H1 (cell line): ENCODE measurements at regions not wholly inside any gene's neighbourhood (a gene's known extent, or its start where the extent isn't known, plus 50 kb on each side); places are given as distances from the start of the nearest gene placed in this dataset.

Experiments
- CTCF ChIA-PET: fragments of 300-600 bp; sonication (Branson Sonifier 250); formaldehyde crosslinking; loops from one replicate; lab custom pipeline; 2021; ENCODE audit not compliant: partially characterized antibody; lab: Charles Lee
- POLR2A ChIA-PET: fragments of 300-600 bp; sonication (Branson Sonifier 250); formaldehyde crosslinking; loops from one replicate; lab custom pipeline; 2021; ENCODE audit warnings: inconsistent platforms; ENCODE audit not compliant: partially characterized antibody; lab: Charles Lee
- DNase-seq, 2 experiments: peaks; one replicate each; pipeline versions ENCODE4 v3.0.0 to v3.0.0-alpha.2; 2010 to 2022; ENCODE audit warnings: low spot score in 2 of 2, low read depth in 1 of 2, mixed read lengths in 1 of 2
- FAIRE-seq: peaks from 2 replicates; lab custom pipeline; 2011; peaks lifted over from hg19 to GRCh38; lab: Jason Lieb, UNC
- H2AFZ ChIP-seq: 2 replicates; pipeline ENCODE4 v1.8.1; 2012; ENCODE audit warnings: low read length, inconsistent platforms
- H2AK5ac ChIP-seq: 2 replicates; pipeline ENCODE4 v1.6.1; 2013; ENCODE audit warnings: low read depth, low read length
- H2BK120ac ChIP-seq: replicated peaks from 2 replicates; pipeline ENCODE3; 2013; ENCODE audit warnings: low read depth, low read length, inconsistent platforms
- H2BK12ac ChIP-seq: 2 replicates; pipeline ENCODE4 v1.6.1; 2013; ENCODE audit warnings: low read depth, low read length
- H2BK15ac ChIP-seq: 2 replicates; pipeline ENCODE4 v1.6.1; 2013; ENCODE audit warnings: low read length
- H2BK20ac ChIP-seq: 2 replicates; pipeline ENCODE4 v1.6.1; 2013; ENCODE audit warnings: low read length
- H2BK5ac ChIP-seq: 2 replicates; pipeline ENCODE4 v1.6.1; 2013; ENCODE audit warnings: low read depth, low read length
- H3K14ac ChIP-seq: 2 replicates; pipeline ENCODE4 v1.6.1; 2013; ENCODE audit warnings: inconsistent platforms; ENCODE audit not compliant: insufficient read length
- H3K18ac ChIP-seq: 2 replicates; pipeline ENCODE4 v1.6.1; 2013; ENCODE audit warnings: low read length; ENCODE audit errors: extremely low read depth
- H3K23ac ChIP-seq: 2 replicates; pipeline ENCODE4 v1.6.1; 2013; ENCODE audit warnings: inconsistent platforms; ENCODE audit not compliant: insufficient read length
- H3K23me2 ChIP-seq: 2 replicates; pipeline ENCODE4 v1.6.1; 2013; ENCODE audit warnings: low read depth, low read length
- H3K27ac ChIP-seq: 2 replicates; pipeline ENCODE4 v1.6.1; 2011; ENCODE audit warnings: low read depth, low read length, inconsistent platforms
- H3K27me3 ChIP-seq, 4 experiments: replicated peaks in 1 of 4; 1 replicate in 1 of 4; 2 replicates in 3 of 4; pipeline versions ENCODE4 v1.6.1 to v1.8.1; 2011 to 2013; ENCODE audit warnings: low read length in 3 of 4, mild to moderate bottlenecking in 3 of 4, inconsistent platforms in 2 of 4, mixed read lengths in 2 of 4, moderate library complexity in 1 of 4; ENCODE audit not compliant: control insufficient read depth in 3 of 4, insufficient read depth in 3 of 4; ENCODE audit errors: extremely low read depth in 1 of 4
- H3K36me3 ChIP-seq, 4 experiments: 2 replicates each; pipeline versions ENCODE4 v1.6.1 to v1.8.1; 2011 to 2013; ENCODE audit warnings: mild to moderate bottlenecking in 4 of 4, low read length in 3 of 4, moderate library complexity in 2 of 4, control low read depth in 1 of 4, inconsistent platforms in 1 of 4; ENCODE audit not compliant: insufficient read depth in 4 of 4, control insufficient read depth in 2 of 4
- H3K4ac ChIP-seq: replicated peaks from 2 replicates; pipeline ENCODE3; 2013; ENCODE audit warnings: low read length, low read depth, mixed read lengths, inconsistent platforms; ENCODE audit not compliant: insufficient read length
- H3K4me1 ChIP-seq, 4 experiments: replicated peaks in 1 of 4; 1 replicate in 1 of 4; 2 replicates in 3 of 4; pipeline versions ENCODE4 v1.6.1 to v1.8.1; 2011 to 2013; ENCODE audit warnings: low read length in 3 of 4, inconsistent platforms in 2 of 4, mixed read lengths in 1 of 4; ENCODE audit not compliant: insufficient read depth in 4 of 4, control insufficient read depth in 3 of 4
- H3K4me2 ChIP-seq, 2 experiments: 2 replicates each; pipeline versions ENCODE4 v1.6.1 to v1.8.1; 2011 to 2013; ENCODE audit warnings: low read depth in 2 of 2, low read length in 2 of 2, control low read depth in 1 of 2, inconsistent platforms in 1 of 2, mild to moderate bottlenecking in 1 of 2; ENCODE audit not compliant: insufficient read depth in 1 of 2
- H3K4me3 ChIP-seq, 4 experiments: fragments of 200-600, 300-600 bp in 1 of 4; sonication (generic), shearing (Covaris generic), sonication (Bioruptor Twin) in 1 of 4; 2 replicates each; pipeline versions ENCODE4 v1.5.1 to v1.8.1; 2011 to 2016; ENCODE audit warnings: low read length in 4 of 4, low read depth in 3 of 4, control low read depth in 2 of 4, inconsistent platforms in 2 of 4, mild to moderate bottlenecking in 2 of 4, mixed read lengths in 1 of 4, moderate library complexity in 1 of 4; ENCODE audit not compliant: insufficient read depth in 2 of 4; ENCODE audit errors: extremely low read depth in 1 of 4
- H3K56ac ChIP-seq: replicated peaks from 2 replicates; pipeline ENCODE3; 2013; ENCODE audit warnings: low read depth, mild to moderate bottlenecking, mixed read lengths, low read length, inconsistent platforms; ENCODE audit not compliant: insufficient read length
- H3K79me1 ChIP-seq: 2 replicates; pipeline ENCODE4 v1.6.1; 2013; ENCODE audit warnings: low read depth, low read length, control low read depth
- H3K79me2 ChIP-seq, 2 experiments: 2 replicates each; pipeline versions ENCODE4 v1.6.1 to v1.8.1; 2012 to 2013; ENCODE audit warnings: low read length in 2 of 2, mild to moderate bottlenecking in 2 of 2, inconsistent platforms in 1 of 2; ENCODE audit not compliant: insufficient read depth in 2 of 2, control insufficient read depth in 1 of 2
- H3K9ac ChIP-seq, 4 experiments: replicated peaks in 1 of 4; 1 replicate in 1 of 4; 2 replicates in 3 of 4; pipeline versions ENCODE4 v1.6.1 to v1.8.1; 2011 to 2013; ENCODE audit warnings: low read depth in 3 of 4, low read length in 3 of 4, control low read depth in 2 of 4, mild to moderate bottlenecking in 2 of 4, moderate library complexity in 2 of 4, inconsistent platforms in 1 of 4; ENCODE audit errors: extremely low read depth in 1 of 4
- H3K9me3 ChIP-seq, 2 experiments: 2 replicates each; pipeline versions ENCODE4 v1.6.1 to v1.8.1; 2012 to 2013; ENCODE audit warnings: mild to moderate bottlenecking in 2 of 2, moderate library complexity in 2 of 2, control low read depth in 1 of 2, inconsistent platforms in 1 of 2, low read depth in 1 of 2, low read length in 1 of 2, mixed read lengths in 1 of 2; ENCODE audit not compliant: insufficient read depth in 2 of 2
- H4K20me1 ChIP-seq, 2 experiments: replicated peaks in 1 of 2; 2 replicates each; pipeline versions ENCODE3 to v1.8.1; 2011 to 2013; ENCODE audit warnings: inconsistent platforms in 2 of 2, low read length in 2 of 2, mild to moderate bottlenecking in 1 of 2; ENCODE audit not compliant: insufficient read depth in 2 of 2, control insufficient read depth in 1 of 2
- H4K5ac ChIP-seq: 2 replicates; pipeline ENCODE4 v1.6.1; 2013; ENCODE audit warnings: low read length, low read depth, mixed read lengths, inconsistent platforms; ENCODE audit not compliant: insufficient read length
- H4K8ac ChIP-seq: 2 replicates; pipeline ENCODE4 v1.8.0; 2013; ENCODE audit warnings: mild to moderate bottlenecking, moderate library complexity, low read length, inconsistent platforms; ENCODE audit not compliant: insufficient read depth; ENCODE audit errors: extremely low read depth
- H4K91ac ChIP-seq: replicated peaks from 2 replicates; pipeline ENCODE3; 2013; ENCODE audit warnings: low read length, mixed read lengths, inconsistent platforms; ENCODE audit not compliant: insufficient read length
- CBX5 ChIP-seq: fragments of 300-800, 300-1000 bp; sonication (generic); IDR thresholded peaks from 2 replicates; pipeline ENCODE4 v1.7.1; 2016; ENCODE audit warnings: antibody characterized with exemption, low read length, low read depth
- CBX8 ChIP-seq: fragments of 300-800, 300-1000 bp; sonication (generic); IDR thresholded peaks from 2 replicates; pipeline ENCODE4 v1.7.1; 2016; ENCODE audit warnings: low read depth, low read length, borderline replicate concordance
- CEBPB ChIP-seq: IDR thresholded peaks from 2 replicates; pipeline ENCODE4 v1.6.1; 2012; ENCODE audit warnings: low read depth, low read length
- MAFK ChIP-seq: IDR thresholded peaks from 2 replicates; pipeline ENCODE4 v1.6.1; 2012; ENCODE audit warnings: low read depth, mild to moderate bottlenecking, improper control_type of control experiment, low read length
- MAX ChIP-seq: IDR thresholded peaks from 2 replicates; pipeline ENCODE4 v1.6.1; 2012; ENCODE audit warnings: inconsistent platforms
- SIRT6 ChIP-seq: IDR thresholded peaks from one replicate; pipeline ENCODE4 v1.7.1; 2012; ENCODE audit warnings: low read length, inconsistent platforms
- SUZ12 ChIP-seq: fragments of 200-600 bp; sonication (generic); IDR thresholded peaks from 2 replicates; pipeline ENCODE4 v1.6.1; 2012; ENCODE audit warnings: mild to moderate bottlenecking, inconsistent platforms, low read length, moderate library complexity, mixed read lengths
- WGBS, 2 experiments: shearing (Covaris generic) in 1 of 2; methylation state at CpG; one replicate each; pipeline versions ENCODE4 v1.1.6 to v1.1.7; 2013 to 2015; ENCODE audit warnings: low lambda C conversion rate in 2 of 2, mixed read lengths in 2 of 2, inconsistent platforms in 1 of 2, low coverage in 1 of 2, missing lambda C conversion rate in 1 of 2; ENCODE audit not compliant: insufficient replicate concordance in 2 of 2, insufficient coverage in 1 of 2, insufficient read length in 1 of 2; ENCODE audit errors: extremely low coverage in 1 of 2, missing lambda C conversion rate in 1 of 2; 5-methylcytosine and 5-hydroxymethylcytosine counted together

- Histone ChIP-seq H3K14ac (no peak overlapping the region), H2BK120ac (no peak overlapping the region), H2BK20ac (no peak overlapping the region), H2AFZ (no peak overlapping the region), H4K20me1 (no peaks in the 10 kb centered on the region), H4K91ac (no peak overlapping the region), H3K36me3 (no peaks in the 10 kb centered on the region), H3K23ac (no peak overlapping the region), H3K79me1 (no peaks in the 10 kb centered on the region), H3K9ac (no peak overlapping the region), H3K4me2 (no peak overlapping the region), H2BK15ac (no peak overlapping the region), H3K4ac (no peak overlapping the region), H2BK5ac (no peak overlapping the region), H3K4me1 (no peaks in the 10 kb centered on the region), H3K4me3 (no peak overlapping the region), H2BK12ac (no peak overlapping the region), H3K79me2 (no peaks in the 10 kb centered on the region), H3K27me3 (no peaks in the 10 kb centered on the region), H3K9me3 (no peaks in the 10 kb centered on the region), H2AK5ac (no peak overlapping the region), H3K27ac (no peak overlapping the region), H4K8ac (no peak overlapping the region), H3K23me2 (no peaks in the 10 kb centered on the region), H4K5ac (no peak overlapping the region), H3K18ac (no peak overlapping the region), H3K56ac (no peak overlapping the region)
- TF ChIP-seq MAFK, result no peak
- no peak for TF ChIP-seq SUZ12
- TF ChIP-seq SIRT6, result no peak
- no peak for TF ChIP-seq CEBPB
- no peak for TF ChIP-seq MAX
- TF ChIP-seq CBX8, result no peak
- TF ChIP-seq CBX5, result no peak
- ChIA-PET POLR2A (no interaction called here), CTCF (interaction anchor here (0.6 kb wide), 1 partner anchor 162 kb away, joined by 3 read pairs; no protein-coding TSS in a partner anchor)
- no peak for FAIRE-seq
- no peak for DNase-seq
- WGBS, 2 experiments, result 59% methylated on average over 2 of the region's 2 CpGs; no CpG with 5 or more reads in 1 of the 2 experiments
Measured at GRCh38 chr9:75500479-75500878, 390.0 kb upstream of the PCSK5 start.
